ENCODE measurements at regions not wholly inside any gene's neighbourhood (a gene's known extent, or its start where the extent isn't known, plus 50 kb on each side); places are given as distances from the start of the nearest gene placed in this dataset.
A peak's percentile ranks its signal among the peaks of the same experiment; 100 is the strongest.

DNA sequence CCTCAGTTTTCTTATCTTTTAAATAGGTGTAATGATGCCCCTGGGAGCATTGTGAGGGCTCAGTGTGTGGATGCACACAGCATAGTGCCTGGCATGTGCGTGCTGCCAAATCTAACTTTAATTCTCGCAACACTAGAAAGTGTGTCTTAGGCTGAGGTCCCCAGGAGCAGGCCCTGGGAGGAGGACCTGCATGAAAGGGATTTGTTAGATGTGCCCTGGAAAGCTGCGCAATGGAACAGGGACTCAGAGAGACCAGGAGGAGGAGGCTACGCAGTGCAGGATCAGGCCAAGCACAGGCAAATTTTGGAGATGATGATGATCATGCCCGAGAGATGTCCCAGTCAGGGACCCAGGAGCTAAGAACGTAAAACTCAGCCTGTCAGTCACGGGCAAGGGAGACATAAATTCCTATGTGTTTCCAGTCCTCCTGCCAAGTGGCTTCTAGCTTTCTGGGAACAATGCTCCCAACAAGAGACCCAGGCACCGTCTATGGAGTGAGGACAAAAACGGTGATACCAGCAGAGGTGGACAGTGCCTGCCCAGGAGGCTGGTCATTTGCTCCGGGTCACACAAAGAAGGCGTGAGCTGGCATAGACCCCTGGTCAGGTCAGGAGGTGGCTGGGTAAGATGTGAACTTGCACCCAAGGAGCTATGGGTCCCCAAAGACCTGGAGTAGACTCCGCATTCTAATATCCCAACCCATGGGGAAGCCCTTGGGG, 352.2 kb upstream of the TNRC6C start:
- 80 to 84% methylated on average over 1 to 12 of the region's 12 CpGs for WGBS, 2 donors (ENCODE audit: low coverage in 1 of 2)

DNA sequence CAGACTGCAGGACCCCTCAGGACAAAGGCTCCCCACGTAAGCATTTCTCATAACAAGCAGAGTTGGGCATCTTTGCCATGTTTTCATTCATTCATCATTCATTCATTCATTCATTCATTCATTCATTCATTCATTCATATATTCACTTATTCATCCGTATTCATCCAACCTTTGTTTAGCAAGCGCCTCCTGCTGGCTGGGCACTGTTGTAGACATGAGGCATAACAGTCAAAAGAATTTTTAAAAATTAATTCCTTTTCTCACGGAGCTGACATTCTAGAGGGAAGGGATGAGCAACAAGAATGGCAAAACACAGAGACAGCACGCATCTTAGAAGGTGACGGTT, 351.7 kb upstream of the TNRC6C start:
- DNase-seq: no peak
- Histone ChIP-seq H3K4me3 (no peak overlapping the region), H3K4me1 (peaks cover 14 to 29% (median 19%) of the 10 kb centered on the region in 4 donors), H3K9me3 (no peaks in the 10 kb centered on the region), H3K27me3 (no peaks in the 10 kb centered on the region), H3K27ac (no peak overlapping the region), H3K36me3 (no peaks in the 10 kb centered on the region)
- in situ Hi-C loops (cut with MboI; ENCODE audit: low pct_ligation_motif_present in 1 of 4, low pct_unique_long_range_greater_than_20kb in 1 of 4, low sequenced_read_pairs in 3 of 4) (no loop called here), intact Hi-C loops (cut with DNase I; ENCODE audit: low total_unique reads) (no loop called here)
- WGBS, 2 donors (ENCODE audit: low coverage in 1 of 2): 72 to 73% methylated on average over 6 of the region's 6 CpGs
- no peak for TF ChIP-seq POLR2A (IDR thresholded peaks at IDR 0.05)
- TF ChIP-seq, protein P1, sequence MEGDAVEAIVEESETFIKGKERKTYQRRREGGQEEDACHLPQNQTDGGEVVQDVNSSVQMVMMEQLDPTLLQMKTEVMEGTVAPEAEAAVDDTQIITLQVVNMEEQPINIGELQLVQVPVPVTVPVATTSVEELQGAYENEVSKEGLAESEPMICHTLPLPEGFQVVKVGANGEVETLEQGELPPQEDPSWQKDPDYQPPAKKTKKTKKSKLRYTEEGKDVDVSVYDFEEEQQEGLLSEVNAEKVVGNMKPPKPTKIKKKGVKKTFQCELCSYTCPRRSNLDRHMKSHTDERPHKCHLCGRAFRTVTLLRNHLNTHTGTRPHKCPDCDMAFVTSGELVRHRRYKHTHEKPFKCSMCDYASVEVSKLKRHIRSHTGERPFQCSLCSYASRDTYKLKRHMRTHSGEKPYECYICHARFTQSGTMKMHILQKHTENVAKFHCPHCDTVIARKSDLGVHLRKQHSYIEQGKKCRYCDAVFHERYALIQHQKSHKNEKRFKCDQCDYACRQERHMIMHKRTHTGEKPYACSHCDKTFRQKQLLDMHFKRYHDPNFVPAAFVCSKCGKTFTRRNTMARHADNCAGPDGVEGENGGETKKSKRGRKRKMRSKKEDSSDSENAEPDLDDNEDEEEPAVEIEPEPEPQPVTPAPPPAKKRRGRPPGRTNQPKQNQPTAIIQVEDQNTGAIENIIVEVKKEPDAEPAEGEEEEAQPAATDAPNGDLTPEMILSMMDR (IDR thresholded peaks at IDR 0.05): peak in 2 of 5 experiments; percentile 12 to 13

More for the DNA sequence above, 352.2 kb upstream of the TNRC6C start:
- H3K36me3 ChIP-seq: no peaks in the 10 kb centered on the region
- no peak overlapping the region for H3K27ac ChIP-seq
- no peak for DNase-seq
- in situ Hi-C loops (cut with MboI; ENCODE audit: low pct_ligation_motif_present in 1 of 4, low pct_unique_long_range_greater_than_20kb in 1 of 4, low sequenced_read_pairs in 3 of 4): no loop called here
- intact Hi-C loops (cut with DNase I; ENCODE audit: low total_unique reads): no loop called here
- TF ChIP-seq, protein P1 (IDR thresholded peaks at IDR 0.05): no peak
- TF ChIP-seq POLR2A (IDR thresholded peaks at IDR 0.05) (no peak), POLR2AphosphoS5 (IDR thresholded peaks at IDR 0.05) (no peak), EP300 (IDR thresholded peaks at IDR 0.05; ENCODE audit: low read depth) (no peak)
- no peak overlapping the region for H3K4me3 ChIP-seq
- H3K4me1 ChIP-seq: peaks cover 14 to 33% (median 20%) of the 10 kb centered on the region in 4 donors
- no peaks in the 10 kb centered on the region for H3K27me3 ChIP-seq
- H3K9me3 ChIP-seq: no peaks in the 10 kb centered on the region

DNA sequence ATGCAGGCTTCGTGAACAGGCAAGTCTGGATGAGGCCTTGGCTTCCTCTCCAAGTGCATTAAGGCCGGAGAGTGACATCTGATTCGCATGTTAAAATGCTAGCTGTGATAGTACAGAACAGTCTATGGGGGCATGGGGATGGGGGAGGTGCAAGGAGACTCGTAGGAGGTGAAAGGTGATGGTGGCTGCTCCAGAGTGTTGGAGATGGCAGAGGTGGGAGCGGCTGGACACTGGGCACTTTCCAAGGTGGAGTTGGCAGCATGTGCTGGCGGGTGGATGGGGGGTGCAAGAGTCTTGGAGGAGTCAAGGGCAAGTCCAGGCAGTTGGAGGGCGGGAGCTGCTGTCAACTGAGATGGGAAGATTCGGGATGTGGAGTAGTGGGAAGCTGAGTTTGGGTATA, 350.9 kb upstream of the TNRC6C start:
- H3K36me3 ChIP-seq: no peaks in the 10 kb centered on the region
- H3K27ac ChIP-seq: no peak overlapping the region
- intact Hi-C loops (cut with DNase I; ENCODE audit: low total_unique reads) (no loop called here), in situ Hi-C loops (cut with MboI; ENCODE audit: low pct_ligation_motif_present in 1 of 4, low pct_unique_long_range_greater_than_20kb in 1 of 4, low sequenced_read_pairs in 3 of 4) (no loop called here)
- 82 to 83% methylated on average over 3 to 8 of the region's 8 CpGs for WGBS, 2 donors (ENCODE audit: low coverage in 1 of 2)
- H3K4me1 ChIP-seq: peaks cover 13 to 27% (median 19%) of the 10 kb centered on the region in 4 donors
- H3K27me3 ChIP-seq: no peaks in the 10 kb centered on the region
- H3K4me3 ChIP-seq: no peak overlapping the region
- DNase-seq: no peak
- no peak for TF ChIP-seq POLR2AphosphoS5 (IDR thresholded peaks at IDR 0.05)
- TF ChIP-seq POLR2A (IDR thresholded peaks at IDR 0.05): no peak
- TF ChIP-seq, protein P1 (IDR thresholded peaks at IDR 0.05): no peak
- TF ChIP-seq EP300 (IDR thresholded peaks at IDR 0.05; ENCODE audit: low read depth): no peak
- no peaks in the 10 kb centered on the region for H3K9me3 ChIP-seq

DNA sequence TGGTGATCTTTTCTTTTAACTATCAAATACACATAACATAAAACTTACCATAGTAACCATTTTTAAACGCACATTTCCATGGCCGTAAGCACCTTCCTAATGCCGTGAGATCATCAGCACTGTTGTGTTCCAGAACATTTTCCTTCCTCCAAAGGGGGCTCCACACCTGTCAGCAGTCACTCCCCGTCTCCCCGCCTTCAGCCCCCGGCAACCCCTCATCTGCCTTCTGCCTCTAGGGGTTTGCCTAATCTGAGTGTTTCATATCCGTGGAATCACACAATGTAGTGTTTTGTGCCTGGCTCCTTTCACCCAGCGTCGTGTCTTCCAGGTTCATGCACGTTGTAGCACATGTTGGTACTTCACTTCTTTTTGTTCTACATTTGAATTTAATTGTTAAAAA, 350.1 kb upstream of the TNRC6C start:
- intact Hi-C loops (cut with DNase I; ENCODE audit: low total_unique reads) (no loop called here), in situ Hi-C loops (cut with MboI; ENCODE audit: low pct_ligation_motif_present in 1 of 4, low pct_unique_long_range_greater_than_20kb in 1 of 4, low sequenced_read_pairs in 3 of 4) (no loop called here)
- no peak for DNase-seq
- H3K9me3 ChIP-seq: no peaks in the 10 kb centered on the region
- H3K27ac ChIP-seq: no peak overlapping the region
- H3K27me3 ChIP-seq: no peaks in the 10 kb centered on the region
- WGBS, 2 donors (ENCODE audit: low coverage in 1 of 2): 87 to 95% methylated on average over 9 to 10 of the region's 10 CpGs
- no peak overlapping the region for H3K4me3 ChIP-seq
- TF ChIP-seq EP300 (IDR thresholded peaks at IDR 0.05; ENCODE audit: low read depth): no peak
- TF ChIP-seq POLR2AphosphoS5 (IDR thresholded peaks at IDR 0.05): no peak
- no peak for TF ChIP-seq POLR2A (IDR thresholded peaks at IDR 0.05)
- TF ChIP-seq, protein P1 (IDR thresholded peaks at IDR 0.05): no peak
- H3K4me1 ChIP-seq: peaks cover 6 to 19% (median 11%) of the 10 kb centered on the region in 4 donors
- no peaks in the 10 kb centered on the region for H3K36me3 ChIP-seq

Measured in transverse colon (tissue), 4 donors.